NCI-H446 treated with DMSO at 0.1 percent for 48 hours (cell line): ENCODE measurements at regions not wholly inside any gene's neighbourhood (a gene's known extent, or its start where the extent isn't known, plus 50 kb on each side); places are given as distances from the start of the nearest gene placed in this dataset.
"Not testable (repeated sequence)": the region's sequence is repeated elsewhere in the genome, so short reads cannot be mapped to it uniquely, and the experiment has no call there.

ENCODE experiments used
- DNase-seq: peaks from one replicate; lab custom pipeline; 2025; lab: John Stamatoyannopoulos, UW

GRCh38 chr7:85320699-85321476, 134.0 kb upstream of the SEMA3D start:
- no peak for DNase-seq

- DNase-seq, result no peak
Measured at GRCh38 chr7:85316489-85316888, 129.6 kb upstream of the SEMA3D start.

GRCh38 chr7:85310301-85310700, 123.4 kb upstream of the SEMA3D start:
- DNase-seq, result no peak

GRCh38 chr7:85306115-85306514, 119.3 kb upstream of the SEMA3D start:
- no peak for DNase-seq

- DNase-seq, result no peak
Measured at GRCh38 chr7:85294176-85294575, 107.3 kb upstream of the SEMA3D start.

GRCh38 chr7:85292908-85293576, 106.2 kb upstream of the SEMA3D start:
- DNase-seq, result no peak

- DNase-seq, result no peak
Measured at GRCh38 chr7:85290269-85290668, 103.4 kb upstream of the SEMA3D start.

GRCh38 chr7:85289279-85289678, 102.4 kb upstream of the SEMA3D start:
- no peak for DNase-seq

- DNase-seq, result no peak
Measured at GRCh38 chr7:85287106-85287825, 100.4 kb upstream of the SEMA3D start.

GRCh38 chr7:85286446-85286845, 99.6 kb upstream of the SEMA3D start:
- no peak for DNase-seq

- no peak for DNase-seq
Measured at GRCh38 chr7:85285527-85285926, 98.7 kb upstream of the SEMA3D start.

- DNase-seq, result no peak
Measured at GRCh38 chr7:85275204-85275603, 88.3 kb upstream of the SEMA3D start.

GRCh38 chr7:85274454-85274853, 87.6 kb upstream of the SEMA3D start:
- DNase-seq, result no peak

GRCh38 chr7:85262891-85263290, 76.0 kb upstream of the SEMA3D start:
- DNase-seq, result no peak

- no peak for DNase-seq
Measured at GRCh38 chr7:85261336-85261735, 74.5 kb upstream of the SEMA3D start.

GRCh38 chr7:85249787-85250186, 62.9 kb upstream of the SEMA3D start:
- DNase-seq, result not testable (repeated sequence)

- DNase-seq, result no peak
Measured at GRCh38 chr7:85239109-85239508, 52.3 kb upstream of the SEMA3D start.

- DNase-seq, result no peak
Measured at GRCh38 chr7:85237721-85238120, 50.9 kb upstream of the SEMA3D start.
